H1 (cell line): ENCODE measurements at regions not wholly inside any gene's neighbourhood (a gene's known extent, or its start where the extent isn't known, plus 50 kb on each side); places are given as distances from the start of the nearest gene placed in this dataset.

ENCODE experiments used
- CTCF ChIA-PET: fragments of 300-600 bp; sonication (Branson Sonifier 250); formaldehyde crosslinking; loops from one replicate; lab custom pipeline; 2021; ENCODE audit not compliant: partially characterized antibody; lab: Charles Lee
- POLR2A ChIA-PET: fragments of 300-600 bp; sonication (Branson Sonifier 250); formaldehyde crosslinking; loops from one replicate; lab custom pipeline; 2021; ENCODE audit warnings: inconsistent platforms; ENCODE audit not compliant: partially characterized antibody; lab: Charles Lee
- DNase-seq, 2 experiments: peaks; one replicate each; pipeline versions ENCODE4 v3.0.0 to v3.0.0-alpha.2; 2010 to 2022; ENCODE audit warnings: low spot score in 2 of 2, low read depth in 1 of 2, mixed read lengths in 1 of 2
- FAIRE-seq: peaks from 2 replicates; lab custom pipeline; 2011; peaks lifted over from hg19 to GRCh38; lab: Jason Lieb, UNC
- H2AFZ ChIP-seq: 2 replicates; pipeline ENCODE4 v1.8.1; 2012; ENCODE audit warnings: low read length, inconsistent platforms
- H2AK5ac ChIP-seq: 2 replicates; pipeline ENCODE4 v1.6.1; 2013; ENCODE audit warnings: low read depth, low read length
- H2BK120ac ChIP-seq: replicated peaks from 2 replicates; pipeline ENCODE3; 2013; ENCODE audit warnings: low read depth, low read length, inconsistent platforms
- H2BK12ac ChIP-seq: 2 replicates; pipeline ENCODE4 v1.6.1; 2013; ENCODE audit warnings: low read depth, low read length
- H2BK15ac ChIP-seq: 2 replicates; pipeline ENCODE4 v1.6.1; 2013; ENCODE audit warnings: low read length
- H2BK20ac ChIP-seq: 2 replicates; pipeline ENCODE4 v1.6.1; 2013; ENCODE audit warnings: low read length
- H2BK5ac ChIP-seq: 2 replicates; pipeline ENCODE4 v1.6.1; 2013; ENCODE audit warnings: low read depth, low read length
- H3K14ac ChIP-seq: 2 replicates; pipeline ENCODE4 v1.6.1; 2013; ENCODE audit warnings: inconsistent platforms; ENCODE audit not compliant: insufficient read length
- H3K18ac ChIP-seq: 2 replicates; pipeline ENCODE4 v1.6.1; 2013; ENCODE audit warnings: low read length; ENCODE audit errors: extremely low read depth
- H3K23ac ChIP-seq: 2 replicates; pipeline ENCODE4 v1.6.1; 2013; ENCODE audit warnings: inconsistent platforms; ENCODE audit not compliant: insufficient read length
- H3K23me2 ChIP-seq: 2 replicates; pipeline ENCODE4 v1.6.1; 2013; ENCODE audit warnings: low read depth, low read length
- H3K27ac ChIP-seq: 2 replicates; pipeline ENCODE4 v1.6.1; 2011; ENCODE audit warnings: low read depth, low read length, inconsistent platforms
- H3K27me3 ChIP-seq, 4 experiments: replicated peaks in 1 of 4; 1 replicate in 1 of 4; 2 replicates in 3 of 4; pipeline versions ENCODE4 v1.6.1 to v1.8.1; 2011 to 2013; ENCODE audit warnings: low read length in 3 of 4, mild to moderate bottlenecking in 3 of 4, inconsistent platforms in 2 of 4, mixed read lengths in 2 of 4, moderate library complexity in 1 of 4; ENCODE audit not compliant: control insufficient read depth in 3 of 4, insufficient read depth in 3 of 4; ENCODE audit errors: extremely low read depth in 1 of 4
- H3K36me3 ChIP-seq, 4 experiments: 2 replicates each; pipeline versions ENCODE4 v1.6.1 to v1.8.1; 2011 to 2013; ENCODE audit warnings: mild to moderate bottlenecking in 4 of 4, low read length in 3 of 4, moderate library complexity in 2 of 4, control low read depth in 1 of 4, inconsistent platforms in 1 of 4; ENCODE audit not compliant: insufficient read depth in 4 of 4, control insufficient read depth in 2 of 4
- H3K4ac ChIP-seq: replicated peaks from 2 replicates; pipeline ENCODE3; 2013; ENCODE audit warnings: low read length, low read depth, mixed read lengths, inconsistent platforms; ENCODE audit not compliant: insufficient read length
- H3K4me1 ChIP-seq, 4 experiments: replicated peaks in 1 of 4; 1 replicate in 1 of 4; 2 replicates in 3 of 4; pipeline versions ENCODE4 v1.6.1 to v1.8.1; 2011 to 2013; ENCODE audit warnings: low read length in 3 of 4, inconsistent platforms in 2 of 4, mixed read lengths in 1 of 4; ENCODE audit not compliant: insufficient read depth in 4 of 4, control insufficient read depth in 3 of 4
- H3K4me2 ChIP-seq, 2 experiments: 2 replicates each; pipeline versions ENCODE4 v1.6.1 to v1.8.1; 2011 to 2013; ENCODE audit warnings: low read depth in 2 of 2, low read length in 2 of 2, control low read depth in 1 of 2, inconsistent platforms in 1 of 2, mild to moderate bottlenecking in 1 of 2; ENCODE audit not compliant: insufficient read depth in 1 of 2
- H3K4me3 ChIP-seq, 4 experiments: fragments of 200-600, 300-600 bp in 1 of 4; sonication (generic), shearing (Covaris generic), sonication (Bioruptor Twin) in 1 of 4; 2 replicates each; pipeline versions ENCODE4 v1.5.1 to v1.8.1; 2011 to 2016; ENCODE audit warnings: low read length in 4 of 4, low read depth in 3 of 4, control low read depth in 2 of 4, inconsistent platforms in 2 of 4, mild to moderate bottlenecking in 2 of 4, mixed read lengths in 1 of 4, moderate library complexity in 1 of 4; ENCODE audit not compliant: insufficient read depth in 2 of 4; ENCODE audit errors: extremely low read depth in 1 of 4
- H3K56ac ChIP-seq: replicated peaks from 2 replicates; pipeline ENCODE3; 2013; ENCODE audit warnings: low read depth, mild to moderate bottlenecking, mixed read lengths, low read length, inconsistent platforms; ENCODE audit not compliant: insufficient read length
- H3K79me1 ChIP-seq: 2 replicates; pipeline ENCODE4 v1.6.1; 2013; ENCODE audit warnings: low read depth, low read length, control low read depth
- H3K79me2 ChIP-seq, 2 experiments: 2 replicates each; pipeline versions ENCODE4 v1.6.1 to v1.8.1; 2012 to 2013; ENCODE audit warnings: low read length in 2 of 2, mild to moderate bottlenecking in 2 of 2, inconsistent platforms in 1 of 2; ENCODE audit not compliant: insufficient read depth in 2 of 2, control insufficient read depth in 1 of 2
- H3K9ac ChIP-seq, 4 experiments: replicated peaks in 1 of 4; 1 replicate in 1 of 4; 2 replicates in 3 of 4; pipeline versions ENCODE4 v1.6.1 to v1.8.1; 2011 to 2013; ENCODE audit warnings: low read depth in 3 of 4, low read length in 3 of 4, control low read depth in 2 of 4, mild to moderate bottlenecking in 2 of 4, moderate library complexity in 2 of 4, inconsistent platforms in 1 of 4; ENCODE audit errors: extremely low read depth in 1 of 4
- H3K9me3 ChIP-seq, 2 experiments: 2 replicates each; pipeline versions ENCODE4 v1.6.1 to v1.8.1; 2012 to 2013; ENCODE audit warnings: mild to moderate bottlenecking in 2 of 2, moderate library complexity in 2 of 2, control low read depth in 1 of 2, inconsistent platforms in 1 of 2, low read depth in 1 of 2, low read length in 1 of 2, mixed read lengths in 1 of 2; ENCODE audit not compliant: insufficient read depth in 2 of 2
- H4K20me1 ChIP-seq, 2 experiments: replicated peaks in 1 of 2; 2 replicates each; pipeline versions ENCODE3 to v1.8.1; 2011 to 2013; ENCODE audit warnings: inconsistent platforms in 2 of 2, low read length in 2 of 2, mild to moderate bottlenecking in 1 of 2; ENCODE audit not compliant: insufficient read depth in 2 of 2, control insufficient read depth in 1 of 2
- H4K5ac ChIP-seq: 2 replicates; pipeline ENCODE4 v1.6.1; 2013; ENCODE audit warnings: low read length, low read depth, mixed read lengths, inconsistent platforms; ENCODE audit not compliant: insufficient read length
- H4K8ac ChIP-seq: 2 replicates; pipeline ENCODE4 v1.8.0; 2013; ENCODE audit warnings: mild to moderate bottlenecking, moderate library complexity, low read length, inconsistent platforms; ENCODE audit not compliant: insufficient read depth; ENCODE audit errors: extremely low read depth
- H4K91ac ChIP-seq: replicated peaks from 2 replicates; pipeline ENCODE3; 2013; ENCODE audit warnings: low read length, mixed read lengths, inconsistent platforms; ENCODE audit not compliant: insufficient read length
- ATF3 ChIP-seq: IDR thresholded peaks from 2 replicates; pipeline ENCODE4 v1.6.1; 2011; ENCODE audit warnings: low read depth, mild to moderate bottlenecking, low read length; ENCODE audit not compliant: insufficient read depth
- BCL11A ChIP-seq, 2 experiments: IDR thresholded peaks; one replicate each; pipeline ENCODE4 v1.6.1; 2011; ENCODE audit warnings: low read depth in 2 of 2, low read length in 2 of 2, mild to moderate bottlenecking in 2 of 2
- CHD1 ChIP-seq: IDR thresholded peaks from 2 replicates; pipeline ENCODE4 v1.6.1; 2012; ENCODE audit warnings: low read depth, low read length, improper control_type of control experiment
- EGR1 ChIP-seq: IDR thresholded peaks from 2 replicates; pipeline ENCODE4 v1.6.1; 2011; ENCODE audit warnings: low read depth, low read length, borderline replicate concordance
- EZH2 ChIP-seq: fragments of 200-600 bp; sonication (generic); IDR thresholded peaks from 2 replicates; pipeline ENCODE4 v1.7.1; 2012; ENCODE audit warnings: low read depth, mild to moderate bottlenecking, moderate library complexity, low read length, inconsistent platforms; ENCODE audit not compliant: severe bottlenecking
- FOSL1 ChIP-seq: IDR thresholded peaks from 2 replicates; pipeline ENCODE4 v1.6.1; 2011; ENCODE audit warnings: mild to moderate bottlenecking, low read depth, low read length, moderate library complexity; ENCODE audit not compliant: insufficient read depth
- JUND ChIP-seq: IDR thresholded peaks from 2 replicates; pipeline ENCODE4 v1.6.1; 2011; ENCODE audit warnings: mild to moderate bottlenecking, improper control_type of control experiment, low read length
- MAX ChIP-seq: IDR thresholded peaks from 2 replicates; pipeline ENCODE4 v1.6.1; 2012; ENCODE audit warnings: inconsistent platforms
- PHF8 ChIP-seq: fragments of 200-600 bp; sonication (generic); conservative IDR thresholded peaks from 2 replicates; pipeline ENCODE4 v1.7.1; 2012; ENCODE audit warnings: low read depth, mild to moderate bottlenecking, inconsistent platforms, low read length, moderate library complexity
- RNF2 ChIP-seq: fragments of 200-900, 300-1000 bp; sonication (generic); IDR thresholded peaks from 2 replicates; pipeline ENCODE4 v1.7.1; 2016; ENCODE audit warnings: borderline replicate concordance, low read depth, mild to moderate bottlenecking, antibody characterized with exemption, low read length; ENCODE audit not compliant: poor library complexity, severe bottlenecking; ENCODE audit errors: missing control alignments
- SIN3A ChIP-seq, 2 experiments: IDR thresholded peaks in 1 of 2; conservative IDR thresholded peaks in 1 of 2; 2 replicates each; pipeline ENCODE4 v1.6.1; 2011 to 2012; ENCODE audit warnings: low read length in 2 of 2, improper control_type of control experiment in 1 of 2, low read depth in 1 of 2, mild to moderate bottlenecking in 1 of 2
- TAF1 ChIP-seq: IDR thresholded peaks from 2 replicates; pipeline ENCODE4 v1.6.1; 2011; ENCODE audit warnings: mild to moderate bottlenecking, low read depth, low read length
- TEAD4 ChIP-seq: IDR thresholded peaks from 2 replicates; pipeline ENCODE4 v1.6.1; 2012; ENCODE audit warnings: low read depth, low read length, inconsistent platforms, mixed read lengths
- YY1 ChIP-seq: IDR thresholded peaks from 2 replicates; pipeline ENCODE4 v1.6.1; 2011; ENCODE audit warnings: low read depth, mild to moderate bottlenecking, low read length
- WGBS, 2 experiments: shearing (Covaris generic) in 1 of 2; methylation state at CpG; one replicate each; pipeline versions ENCODE4 v1.1.6 to v1.1.7; 2013 to 2015; ENCODE audit warnings: low lambda C conversion rate in 2 of 2, mixed read lengths in 2 of 2, inconsistent platforms in 1 of 2, low coverage in 1 of 2, missing lambda C conversion rate in 1 of 2; ENCODE audit not compliant: insufficient replicate concordance in 2 of 2, insufficient coverage in 1 of 2, insufficient read length in 1 of 2; ENCODE audit errors: extremely low coverage in 1 of 2, missing lambda C conversion rate in 1 of 2; 5-methylcytosine and 5-hydroxymethylcytosine counted together

- no peaks in the 10 kb centered on the region for H3K27me3 ChIP-seq
- POLR2A ChIA-PET, result no interaction called here
- H2BK15ac ChIP-seq, result no peak overlapping the region
- H3K9ac ChIP-seq, result no peak overlapping the region
- H3K23ac ChIP-seq, result no peak overlapping the region
- CTCF ChIA-PET, result no interaction called here
- H3K79me1 ChIP-seq, result no peaks in the 10 kb centered on the region
- H2BK12ac ChIP-seq, result no peak overlapping the region
- no peak overlapping the region for H3K4me2 ChIP-seq
- H2BK120ac ChIP-seq, result no peak overlapping the region
- no peak overlapping the region for H2AK5ac ChIP-seq
- no peaks in the 10 kb centered on the region for H3K79me2 ChIP-seq
- no peak overlapping the region for H3K56ac ChIP-seq
- no peak overlapping the region for H2BK20ac ChIP-seq
- FAIRE-seq, result no peak
- DNase-seq, result no peak
- 57% methylated on average over 3 of the region's 3 CpGs; no CpG with 5 or more reads in 1 of the 2 experiments for WGBS, 2 experiments
- no peaks in the 10 kb centered on the region for H3K9me3 ChIP-seq
- H3K14ac ChIP-seq, result no peak overlapping the region
- H3K4me3 ChIP-seq, result no peak overlapping the region
- no peak overlapping the region for H3K18ac ChIP-seq
- H4K8ac ChIP-seq, result no peak overlapping the region
- H4K91ac ChIP-seq, result no peak overlapping the region
- no peaks in the 10 kb centered on the region for H3K23me2 ChIP-seq
- H3K4ac ChIP-seq, result no peak overlapping the region
- H3K4me1 ChIP-seq, result no peaks in the 10 kb centered on the region
- H2BK5ac ChIP-seq, result no peak overlapping the region
- H3K27ac ChIP-seq, result no peak overlapping the region
- H3K36me3 ChIP-seq, result no peaks in the 10 kb centered on the region
- H4K5ac ChIP-seq, result no peak overlapping the region
- H2AFZ ChIP-seq, result no peak overlapping the region
- H4K20me1 ChIP-seq, result no peaks in the 10 kb centered on the region
- no peak for TF ChIP-seq PHF8
- TF ChIP-seq ATF3, result no peak
- TF ChIP-seq MAX, result no peak
- TF ChIP-seq TEAD4, result no peak
- TF ChIP-seq SIN3A (conservative IDR thresholded peaks at IDR 0.05 in 1 of 2, IDR thresholded peaks at IDR 0.05 in 1 of 2; ENCODE audit: low read depth in 1 of 2, low read length in 2 of 2), result no peak
- no peak for TF ChIP-seq BCL11A (IDR thresholded peaks at IDR 0.05; ENCODE audit: low read depth in 2 of 2, low read length in 2 of 2)
- TF ChIP-seq RNF2, result no peak
- no peak for TF ChIP-seq CHD1
- no peak for TF ChIP-seq EZH2
- TF ChIP-seq TAF1, result no peak
- no peak for TF ChIP-seq FOSL1
- no peak for TF ChIP-seq JUND
- TF ChIP-seq YY1, result no peak
- no peak for TF ChIP-seq EGR1
Observed at GRCh38 chr9:73553295-73553694, 401.6 kb downstream of the ANXA1 start.
